Neural crest cell (in vitro differentiated cells): ENCODE measurements at regions not wholly inside any gene's neighbourhood (a gene's known extent, or its start where the extent isn't known, plus 50 kb on each side); places are given as distances from the start of the nearest gene placed in this dataset.

Experiments
- DNase-seq: peaks from one replicate; pipeline ENCODE4 v3.0.0; 2021; ENCODE audit warnings: low read depth, mixed read lengths, low spot score
- H3K27ac Mint-ChIP-seq: one replicate; pipeline ENCODE4 v1.8.0; 2021; ENCODE audit warnings: mild to moderate bottlenecking, mixed read lengths; ENCODE audit not compliant: unreplicated experiment
- H3K27me3 Mint-ChIP-seq: 2 replicates; pipeline ENCODE4 v1.8.0; 2021; ENCODE audit warnings: low read depth, mild to moderate bottlenecking, mixed read lengths
- H3K36me3 Mint-ChIP-seq: 2 replicates; pipeline ENCODE4 v1.8.0; 2021; ENCODE audit warnings: low read depth, mild to moderate bottlenecking, mixed read lengths
- H3K4me1 Mint-ChIP-seq: 2 replicates; pipeline ENCODE4 v1.8.0; 2021; ENCODE audit warnings: mixed read lengths
- H3K4me3 Mint-ChIP-seq: one replicate; pipeline ENCODE4 v1.8.0; 2021; ENCODE audit warnings: mild to moderate bottlenecking, mixed read lengths
- H3K9me3 Mint-ChIP-seq: 2 replicates; pipeline ENCODE4 v1.8.0; 2021; ENCODE audit warnings: mixed read lengths
- CTCF ChIP-seq: fragments of 200-600 bp; sonication (generic); conservative IDR thresholded peaks from 2 replicates; pipeline ENCODE4 v1.5.0; 2021; ENCODE audit warnings: antibody characterized with exemption, mild to moderate bottlenecking

GRCh38 chr3:13160619-13161018, 87.4 kb upstream of the IQSEC1 start:
- Mint-ChIP-seq H3K4me3 (no peak overlapping the region), H3K27ac (peak overlapping the region; percentile 89), H3K4me1 (peaks cover 12% of the 10 kb centered on the region), H3K9me3 (peaks cover 6% of the 10 kb centered on the region), H3K27me3 (no peaks in the 10 kb centered on the region), H3K36me3 (no peaks in the 10 kb centered on the region)
- no peak for TF ChIP-seq CTCF
- no peak for DNase-seq

GRCh38 chr3:13159890-13160289, 86.7 kb upstream of the IQSEC1 start:
- H3K27ac Mint-ChIP-seq, result no peak overlapping the region
- H3K36me3 Mint-ChIP-seq, result no peaks in the 10 kb centered on the region
- no peak for DNase-seq
- no peaks in the 10 kb centered on the region for H3K27me3 Mint-ChIP-seq
- peaks cover 12% of the 10 kb centered on the region for H3K4me1 Mint-ChIP-seq
- H3K4me3 Mint-ChIP-seq, result no peak overlapping the region
- peaks cover 10% of the 10 kb centered on the region for H3K9me3 Mint-ChIP-seq
- TF ChIP-seq CTCF, result no peak

GRCh38 chr3:13158871-13159270, 85.6 kb upstream of the IQSEC1 start:
- peaks cover 15% of the 10 kb centered on the region for H3K9me3 Mint-ChIP-seq
- H3K27me3 Mint-ChIP-seq, result no peaks in the 10 kb centered on the region
- no peak overlapping the region for H3K4me3 Mint-ChIP-seq
- no peak overlapping the region for H3K27ac Mint-ChIP-seq
- H3K4me1 Mint-ChIP-seq, result peaks cover 12% of the 10 kb centered on the region
- no peak for TF ChIP-seq CTCF
- no peaks in the 10 kb centered on the region for H3K36me3 Mint-ChIP-seq
- DNase-seq, result no peak

GRCh38 chr3:13158408-13158807, 85.2 kb upstream of the IQSEC1 start:
- TF ChIP-seq CTCF, result no peak
- no peak for DNase-seq

GRCh38 chr3:13157986-13158385, 84.8 kb upstream of the IQSEC1 start:
- no peak for DNase-seq
- Mint-ChIP-seq H3K27me3 (no peaks in the 10 kb centered on the region), H3K4me3 (no peak overlapping the region), H3K4me1 (peaks cover 12% of the 10 kb centered on the region), H3K9me3 (peaks cover 15% of the 10 kb centered on the region), H3K27ac (no peak overlapping the region), H3K36me3 (no peaks in the 10 kb centered on the region)
- no peak for TF ChIP-seq CTCF

More at GRCh38 chr3:13158408-13158807, 85.2 kb upstream of the IQSEC1 start:
- H3K9me3 Mint-ChIP-seq, result peaks cover 15% of the 10 kb centered on the region
- H3K36me3 Mint-ChIP-seq, result no peaks in the 10 kb centered on the region
- H3K4me3 Mint-ChIP-seq, result no peak overlapping the region
- H3K4me1 Mint-ChIP-seq, result peaks cover 12% of the 10 kb centered on the region
- no peaks in the 10 kb centered on the region for H3K27me3 Mint-ChIP-seq
- no peak overlapping the region for H3K27ac Mint-ChIP-seq
